MM.1S (cell line): ENCODE measurements at regions not wholly inside any gene's neighbourhood (a gene's known extent, or its start where the extent isn't known, plus 50 kb on each side); places are given as distances from the start of the nearest gene placed in this dataset.

ENCODE experiments used
- DNase-seq: peaks from one replicate; pipeline ENCODE4 v3.0.0-alpha.2; 2015
- H2AFZ ChIP-seq: fragments of 300-600 bp; sonication (generic); 2 replicates; pipeline ENCODE4 v1.6.0; 2016; ENCODE audit warnings: antibody characterized with exemption, low read length
- H3F3A ChIP-seq: fragments of 300-600 bp; sonication (generic); 2 replicates; pipeline ENCODE4 v1.6.1; 2016; ENCODE audit warnings: mild to moderate bottlenecking, antibody characterized with exemption, low read length, moderate library complexity, mixed read lengths; ENCODE audit not compliant: insufficient read depth
- H3K27ac ChIP-seq: fragments of 300-600 bp; sonication (generic); 2 replicates; pipeline ENCODE4 v1.5.1; 2016; ENCODE audit warnings: mild to moderate bottlenecking, low read length
- H3K27me3 ChIP-seq: fragments of 300-600 bp; sonication (generic); replicated peaks from 2 replicates; pipeline ENCODE4 v1.6.0; 2016; ENCODE audit warnings: low read length; ENCODE audit not compliant: insufficient read depth
- H3K36me3 ChIP-seq: fragments of 300-600 bp; sonication (generic); replicated peaks from 2 replicates; pipeline ENCODE4 v1.6.1; 2016; ENCODE audit warnings: mild to moderate bottlenecking, low read length, mixed read lengths; ENCODE audit not compliant: insufficient read depth
- H3K4me1 ChIP-seq: fragments of 300-600 bp; sonication (generic); 2 replicates; pipeline ENCODE4 v1.6.1; 2016; ENCODE audit warnings: low read length, mixed read lengths
- H3K4me2 ChIP-seq: fragments of 300-600 bp; sonication (generic); 2 replicates; pipeline ENCODE4 v1.6.0; 2016; ENCODE audit warnings: low read depth, low read length
- H3K4me3 ChIP-seq: fragments of 300-600 bp; sonication (generic); 2 replicates; pipeline ENCODE4 v1.5.1; 2016; ENCODE audit warnings: low read length, mixed read lengths
- H3K79me2 ChIP-seq: fragments of 300-600 bp; sonication (generic); 2 replicates; pipeline ENCODE4 v1.6.1; 2016; ENCODE audit warnings: mixed run types, low read length, mixed read lengths
- H3K9ac ChIP-seq: fragments of 300-600 bp; sonication (generic); 2 replicates; pipeline ENCODE4 v1.6.1; 2016; ENCODE audit warnings: low read length, mixed read lengths
- H3K9me2 ChIP-seq: fragments of 300-600 bp; sonication (generic); replicated peaks from 2 replicates; pipeline ENCODE4 v1.6.1; 2016; ENCODE audit warnings: mild to moderate bottlenecking, low read length, mixed read lengths; ENCODE audit not compliant: insufficient read depth
- H3K9me3 ChIP-seq: fragments of 300-600 bp; sonication (generic); replicated peaks from 2 replicates; pipeline ENCODE4 v1.6.1; 2016; ENCODE audit warnings: mild to moderate bottlenecking, low read length, mixed read lengths; ENCODE audit not compliant: insufficient read depth
- H4K20me1 ChIP-seq: fragments of 300-600 bp; sonication (generic); 2 replicates; pipeline ENCODE4 v1.6.1; 2016; ENCODE audit warnings: mild to moderate bottlenecking, low read length, moderate library complexity, mixed read lengths; ENCODE audit not compliant: insufficient read depth
- EZH2 ChIP-seq: fragments of 300-600 bp; sonication (generic); optimal IDR thresholded peaks from 2 replicates; pipeline ENCODE3; 2017; ENCODE audit warnings: low read depth, mild to moderate bottlenecking, antibody characterized with exemption, low read length, mixed read lengths
- EZH2phosphoT487 ChIP-seq: fragments of 300-600 bp; sonication (generic); IDR thresholded peaks from 2 replicates; pipeline ENCODE4 v1.6.1; 2018; ENCODE audit warnings: antibody characterized with exemption, low read length
- TF ChIP-seq, protein P1 (sequence below): fragments of 300-600 bp; sonication (generic); IDR thresholded peaks from 2 replicates; pipeline ENCODE4 v1.5.1; 2016; ENCODE audit warnings: antibody characterized with exemption, low read length, mixed read lengths

DNA sequence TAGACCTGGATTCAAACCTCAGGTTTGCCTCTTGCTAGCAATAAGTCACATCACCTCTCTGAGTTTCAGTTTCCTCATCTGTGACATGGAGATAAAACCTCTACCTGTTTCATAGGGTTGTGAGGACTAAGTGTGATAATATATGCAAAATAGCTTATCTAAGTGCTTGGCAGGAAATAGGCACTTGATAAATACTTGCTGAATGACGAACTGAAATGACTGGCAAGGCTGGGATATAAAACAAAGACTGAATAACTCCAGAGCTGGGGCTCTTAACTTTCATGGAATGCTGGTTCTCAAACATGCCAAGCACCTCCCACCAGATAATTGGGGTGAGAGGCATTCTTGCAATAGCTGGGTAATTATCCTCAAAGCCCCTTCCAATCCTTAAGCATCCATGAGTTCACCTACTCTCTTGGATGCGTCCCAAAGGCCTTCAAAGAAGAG, 87.6 kb downstream of the ADRB2 start:
- Histone ChIP-seq H3K27ac (no peak overlapping the region), H3K9ac (no peak overlapping the region), H3K36me3 (no peaks in the 10 kb centered on the region), H3F3A (no peaks in the 10 kb centered on the region), H2AFZ (no peak overlapping the region), H3K4me3 (no peak overlapping the region), H3K79me2 (no peaks in the 10 kb centered on the region), H3K4me1 (peaks cover 12% of the 10 kb centered on the region), H4K20me1 (no peaks in the 10 kb centered on the region), H3K4me2 (no peak overlapping the region), H3K27me3 (no peaks in the 10 kb centered on the region), H3K9me2 (no peaks in the 10 kb centered on the region), H3K9me3 (no peaks in the 10 kb centered on the region)
- peak; percentile 48 for DNase-seq
- TF ChIP-seq, protein P1, sequence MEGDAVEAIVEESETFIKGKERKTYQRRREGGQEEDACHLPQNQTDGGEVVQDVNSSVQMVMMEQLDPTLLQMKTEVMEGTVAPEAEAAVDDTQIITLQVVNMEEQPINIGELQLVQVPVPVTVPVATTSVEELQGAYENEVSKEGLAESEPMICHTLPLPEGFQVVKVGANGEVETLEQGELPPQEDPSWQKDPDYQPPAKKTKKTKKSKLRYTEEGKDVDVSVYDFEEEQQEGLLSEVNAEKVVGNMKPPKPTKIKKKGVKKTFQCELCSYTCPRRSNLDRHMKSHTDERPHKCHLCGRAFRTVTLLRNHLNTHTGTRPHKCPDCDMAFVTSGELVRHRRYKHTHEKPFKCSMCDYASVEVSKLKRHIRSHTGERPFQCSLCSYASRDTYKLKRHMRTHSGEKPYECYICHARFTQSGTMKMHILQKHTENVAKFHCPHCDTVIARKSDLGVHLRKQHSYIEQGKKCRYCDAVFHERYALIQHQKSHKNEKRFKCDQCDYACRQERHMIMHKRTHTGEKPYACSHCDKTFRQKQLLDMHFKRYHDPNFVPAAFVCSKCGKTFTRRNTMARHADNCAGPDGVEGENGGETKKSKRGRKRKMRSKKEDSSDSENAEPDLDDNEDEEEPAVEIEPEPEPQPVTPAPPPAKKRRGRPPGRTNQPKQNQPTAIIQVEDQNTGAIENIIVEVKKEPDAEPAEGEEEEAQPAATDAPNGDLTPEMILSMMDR: no peak
- TF ChIP-seq EZH2phosphoT487: no peak
- TF ChIP-seq EZH2: no peak

DNA sequence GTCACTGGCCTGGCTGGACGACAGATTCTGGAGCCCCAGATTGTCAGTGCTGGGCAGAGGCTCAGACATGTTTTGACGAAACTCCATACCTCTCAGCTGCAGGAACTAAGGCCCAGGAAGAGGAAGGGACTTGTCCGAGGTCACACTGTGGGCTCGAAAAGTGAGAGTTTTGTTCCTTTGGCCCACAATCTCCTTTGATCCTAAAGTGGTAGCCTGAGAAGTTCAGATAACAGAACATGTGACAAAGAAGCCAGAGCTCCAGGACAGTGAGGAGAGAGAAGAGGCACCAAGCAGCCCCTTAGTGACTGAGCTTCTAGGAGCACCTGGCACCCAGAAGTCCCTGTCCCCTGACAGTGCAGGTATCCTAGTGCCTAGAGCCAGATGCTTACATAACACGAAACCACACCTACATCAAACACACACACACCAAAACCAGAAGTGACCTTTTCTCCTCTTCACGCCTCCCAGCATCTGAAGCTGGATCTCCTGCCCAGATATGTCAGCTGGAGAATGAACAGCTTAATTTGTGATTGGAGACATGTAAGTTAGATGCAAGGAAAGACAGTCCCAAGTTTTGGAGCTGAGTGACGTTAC, 88.9 kb downstream of the ADRB2 start:
- H4K20me1 ChIP-seq: no peaks in the 10 kb centered on the region
- no peaks in the 10 kb centered on the region for H3K9me2 ChIP-seq
- no peak overlapping the region for H3K4me3 ChIP-seq
- H3K36me3 ChIP-seq: no peaks in the 10 kb centered on the region
- DNase-seq: no peak
- no peaks in the 10 kb centered on the region for H3F3A ChIP-seq
- H3K9ac ChIP-seq: no peak overlapping the region
- H3K4me2 ChIP-seq: no peak overlapping the region
- no peak overlapping the region for H2AFZ ChIP-seq
- no peaks in the 10 kb centered on the region for H3K9me3 ChIP-seq
- peaks cover 12% of the 10 kb centered on the region for H3K4me1 ChIP-seq
- no peaks in the 10 kb centered on the region for H3K27me3 ChIP-seq
- TF ChIP-seq, protein P1: no peak
- TF ChIP-seq EZH2phosphoT487: no peak
- no peak for TF ChIP-seq EZH2
- H3K79me2 ChIP-seq: no peaks in the 10 kb centered on the region
- no peak overlapping the region for H3K27ac ChIP-seq

DNA sequence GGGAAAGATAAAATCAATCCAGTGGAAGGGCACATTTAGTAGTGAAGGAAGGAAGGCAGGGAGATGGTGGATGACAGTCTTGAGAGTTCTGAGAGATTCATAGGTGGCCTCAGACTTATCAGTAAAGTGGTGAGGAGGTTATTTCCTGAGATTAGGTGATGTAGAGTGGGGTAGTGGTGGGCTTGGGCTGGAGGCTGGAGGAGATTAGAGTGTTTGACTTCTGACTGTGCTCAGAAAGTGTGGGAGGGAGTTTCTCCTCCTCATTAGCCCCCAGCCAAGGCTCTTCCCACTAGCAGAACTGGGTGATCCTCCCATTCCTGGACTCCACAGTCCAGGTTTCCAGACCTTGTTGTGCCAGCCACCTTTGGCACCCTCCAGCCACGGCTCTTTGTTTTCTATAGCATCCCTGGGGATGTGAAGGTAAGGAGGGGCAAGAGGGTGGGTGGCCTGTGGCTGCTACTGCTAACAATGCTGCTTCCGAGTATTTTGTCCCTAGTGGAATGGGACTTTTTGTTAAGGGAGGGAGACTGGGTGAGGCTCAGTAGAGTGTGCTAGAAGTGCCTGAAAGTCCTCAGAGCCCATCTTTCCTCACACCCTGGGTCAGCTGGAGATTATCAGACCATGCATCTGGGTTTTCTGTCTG, 94.4 kb downstream of the ADRB2 start:
- H3K9me3 ChIP-seq: no peaks in the 10 kb centered on the region
- DNase-seq: no peak
- no peaks in the 10 kb centered on the region for H3K79me2 ChIP-seq
- no peaks in the 10 kb centered on the region for H3K27me3 ChIP-seq
- no peaks in the 10 kb centered on the region for H3K9me2 ChIP-seq
- H4K20me1 ChIP-seq: no peaks in the 10 kb centered on the region
- TF ChIP-seq, protein P1: no peak
- TF ChIP-seq EZH2phosphoT487 (no peak), EZH2 (no peak)
- no peak overlapping the region for H3K4me3 ChIP-seq
- no peak overlapping the region for H3K4me2 ChIP-seq
- H2AFZ ChIP-seq: no peak overlapping the region
- H3K4me1 ChIP-seq: no peaks in the 10 kb centered on the region
- H3K36me3 ChIP-seq: no peaks in the 10 kb centered on the region
- H3K27ac ChIP-seq: no peak overlapping the region
- H3F3A ChIP-seq: no peaks in the 10 kb centered on the region
- H3K9ac ChIP-seq: no peak overlapping the region
